RWPE2 (cell line): ENCODE measurements at regions not wholly inside any gene's neighbourhood (a gene's known extent, or its start where the extent isn't known, plus 50 kb on each side); places are given as distances from the start of the nearest gene placed in this dataset.
A peak's percentile ranks its signal among the peaks of the same experiment; 100 is the strongest.
"Not testable (repeated sequence)": the region's sequence is repeated elsewhere in the genome, so short reads cannot be mapped to it uniquely, and the experiment has no call there.

Experiments used
- ATAC-seq: fragments of 200-7000 bp; cut with Tn5 transposase; 3 replicates; pipeline ENCODE4 v1.9.1; 2021; ENCODE audit warnings: low read depth
- DNase-seq: peaks from one replicate; pipeline ENCODE4 v3.0.0-alpha.2; 2020; ENCODE audit warnings: low spot score
- H3K27ac ChIP-seq: fragments of 450-650 bp; 2 replicates; pipeline ENCODE4 v1.5.1; 2017; ENCODE audit warnings: mild to moderate bottlenecking; ENCODE audit not compliant: poor library complexity, severe bottlenecking
- H3K27me3 ChIP-seq: fragments of 250-450 bp; sonication (Bioruptor Pico); 2 replicates; pipeline ENCODE4 v1.5.1; 2021; ENCODE audit warnings: mild to moderate bottlenecking, moderate library complexity; ENCODE audit not compliant: insufficient read depth, poor library complexity, severe bottlenecking
- H3K36me3 ChIP-seq: fragments of 250-450 bp; sonication (Bioruptor Pico); 2 replicates; pipeline ENCODE4 v1.5.1; 2020; ENCODE audit warnings: low read depth, mild to moderate bottlenecking, moderate library complexity
- H3K4me1 ChIP-seq: fragments of 250-450 bp; sonication (Bioruptor Pico); 2 replicates; pipeline ENCODE4 v1.5.1; 2021; ENCODE audit warnings: mild to moderate bottlenecking, moderate library complexity; ENCODE audit not compliant: insufficient read depth, poor library complexity, severe bottlenecking
- H3K4me3 ChIP-seq: fragments of 250-450 bp; sonication (Bioruptor Pico); 2 replicates; pipeline ENCODE4 v1.5.1; 2021; ENCODE audit warnings: mild to moderate bottlenecking, moderate library complexity; ENCODE audit not compliant: severe bottlenecking
- H3K9me3 ChIP-seq: fragments of 250-450 bp; sonication (Bioruptor Pico); 2 replicates; pipeline ENCODE4 v1.5.1; 2021; ENCODE audit warnings: mild to moderate bottlenecking, moderate library complexity; ENCODE audit not compliant: severe bottlenecking
- TF ChIP-seq, protein P1 (sequence below): fragments of 450-650 bp; IDR thresholded peaks from one replicate; pipeline ENCODE4 v1.5.1; 2017; ENCODE audit warnings: mild to moderate bottlenecking, moderate library complexity; ENCODE audit not compliant: poor library complexity, severe bottlenecking

DNA sequence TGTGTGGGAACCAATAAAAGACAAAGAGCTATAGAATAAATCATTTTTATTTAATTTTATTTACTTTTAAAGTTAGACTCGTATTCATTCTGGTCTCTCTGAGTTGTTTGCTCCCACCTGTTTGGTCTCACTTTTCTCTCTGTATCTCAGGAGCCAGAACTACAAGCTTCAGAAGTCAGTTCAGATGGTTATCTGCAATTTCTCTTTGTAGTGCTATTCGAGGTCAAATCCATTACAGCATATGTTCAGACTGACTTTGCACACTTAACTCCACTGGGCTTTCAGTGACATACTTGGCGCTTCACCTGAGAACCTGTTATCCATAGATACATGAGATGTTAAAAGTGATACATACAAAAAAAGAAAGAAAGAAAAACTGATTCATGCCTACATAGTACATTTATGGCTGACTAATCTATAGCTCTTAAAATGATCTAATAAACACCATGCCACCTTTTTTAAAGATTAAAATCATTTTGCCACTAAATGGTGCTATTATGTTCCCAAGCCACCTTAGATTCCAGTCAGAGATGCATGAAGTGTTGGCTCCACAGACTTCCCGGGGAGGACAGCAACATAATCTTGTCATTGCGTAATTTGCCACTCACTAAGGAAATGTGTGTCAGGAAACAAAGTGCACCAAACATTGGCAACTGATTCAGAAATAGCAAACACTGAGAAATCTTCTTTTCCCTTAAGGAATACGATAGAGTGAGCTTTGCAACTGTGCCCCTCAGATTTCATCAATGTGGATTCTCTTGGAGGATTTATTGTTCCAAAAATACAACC is 396.7 kb downstream of the HACE1 start:
- H3K4me1 ChIP-seq, result no peaks in the 10 kb centered on the region
- H3K27ac ChIP-seq, result no peak overlapping the region
- H3K27me3 ChIP-seq, result no peaks in the 10 kb centered on the region
- DNase-seq (no peak), ATAC-seq (no peak)
- H3K36me3 ChIP-seq, result no peaks in the 10 kb centered on the region
- TF ChIP-seq, protein P1, sequence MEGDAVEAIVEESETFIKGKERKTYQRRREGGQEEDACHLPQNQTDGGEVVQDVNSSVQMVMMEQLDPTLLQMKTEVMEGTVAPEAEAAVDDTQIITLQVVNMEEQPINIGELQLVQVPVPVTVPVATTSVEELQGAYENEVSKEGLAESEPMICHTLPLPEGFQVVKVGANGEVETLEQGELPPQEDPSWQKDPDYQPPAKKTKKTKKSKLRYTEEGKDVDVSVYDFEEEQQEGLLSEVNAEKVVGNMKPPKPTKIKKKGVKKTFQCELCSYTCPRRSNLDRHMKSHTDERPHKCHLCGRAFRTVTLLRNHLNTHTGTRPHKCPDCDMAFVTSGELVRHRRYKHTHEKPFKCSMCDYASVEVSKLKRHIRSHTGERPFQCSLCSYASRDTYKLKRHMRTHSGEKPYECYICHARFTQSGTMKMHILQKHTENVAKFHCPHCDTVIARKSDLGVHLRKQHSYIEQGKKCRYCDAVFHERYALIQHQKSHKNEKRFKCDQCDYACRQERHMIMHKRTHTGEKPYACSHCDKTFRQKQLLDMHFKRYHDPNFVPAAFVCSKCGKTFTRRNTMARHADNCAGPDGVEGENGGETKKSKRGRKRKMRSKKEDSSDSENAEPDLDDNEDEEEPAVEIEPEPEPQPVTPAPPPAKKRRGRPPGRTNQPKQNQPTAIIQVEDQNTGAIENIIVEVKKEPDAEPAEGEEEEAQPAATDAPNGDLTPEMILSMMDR, result no peak
- no peaks in the 10 kb centered on the region for H3K9me3 ChIP-seq
- H3K4me3 ChIP-seq, result no peak overlapping the region

DNA sequence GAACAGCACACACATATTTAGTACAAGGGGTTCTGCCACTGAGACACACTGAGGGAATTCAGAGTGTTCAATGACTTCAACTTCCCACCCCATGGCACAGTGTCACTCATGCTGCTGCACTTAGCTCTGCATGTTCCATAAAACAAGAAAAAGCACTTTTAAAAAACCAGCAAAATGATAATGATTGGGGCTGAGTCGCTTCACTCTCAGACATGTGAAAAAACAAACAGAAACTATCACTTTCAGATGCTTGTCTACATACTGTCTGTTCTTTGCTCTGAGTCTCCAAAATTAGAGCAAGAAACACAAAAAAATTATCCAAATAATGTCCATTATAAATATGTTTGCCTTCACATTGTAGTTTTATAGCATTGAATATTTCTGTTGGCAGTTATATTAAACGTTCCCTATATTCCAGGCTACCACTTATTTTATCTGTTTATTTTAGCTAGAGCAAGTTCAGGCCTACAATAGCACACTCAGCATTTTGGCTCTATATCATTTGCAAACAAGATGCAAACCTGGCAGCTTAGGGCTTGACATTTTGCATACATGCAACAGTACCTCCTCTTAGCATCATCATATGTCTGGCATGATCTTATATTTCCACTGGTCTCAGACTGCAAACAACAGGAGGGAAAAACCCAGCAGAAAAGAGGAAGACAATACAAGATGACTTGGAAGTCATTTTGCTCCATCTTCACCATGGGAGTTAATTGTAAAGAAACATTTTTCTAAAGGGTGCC is 398.8 kb downstream of the HACE1 start:
- H3K27ac ChIP-seq, result no peak overlapping the region
- TF ChIP-seq, protein P1, result no peak
- H3K36me3 ChIP-seq, result no peaks in the 10 kb centered on the region
- no peak for DNase-seq
- ATAC-seq, result no peak
- H3K9me3 ChIP-seq, result no peaks in the 10 kb centered on the region
- no peak overlapping the region for H3K4me3 ChIP-seq
- no peaks in the 10 kb centered on the region for H3K27me3 ChIP-seq
- H3K4me1 ChIP-seq, result no peaks in the 10 kb centered on the region

DNA sequence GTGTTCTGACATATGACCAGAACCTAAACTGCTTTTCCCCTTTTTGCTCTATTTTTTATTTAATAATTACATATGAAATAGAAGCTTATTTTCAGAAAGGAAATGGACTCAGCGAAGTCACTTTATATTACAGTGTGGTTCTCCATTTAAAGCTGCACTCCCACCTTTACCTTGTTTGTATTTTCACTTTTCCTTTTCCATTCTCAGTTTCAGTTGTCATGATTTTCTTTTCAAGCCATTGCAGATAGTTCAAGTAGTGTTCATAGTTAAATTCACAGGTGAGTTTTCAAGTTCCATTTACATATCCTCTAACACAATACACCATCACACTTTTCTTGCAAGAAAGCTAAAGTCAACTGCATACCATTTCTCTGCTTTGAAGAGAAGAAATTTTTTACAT is 400.2 kb downstream of the HACE1 start:
- no peak overlapping the region for H3K4me3 ChIP-seq
- H3K9me3 ChIP-seq, result no peaks in the 10 kb centered on the region
- H3K27ac ChIP-seq, result no peak overlapping the region
- no peaks in the 10 kb centered on the region for H3K27me3 ChIP-seq
- H3K36me3 ChIP-seq, result no peaks in the 10 kb centered on the region
- no peak for ATAC-seq
- no peak for DNase-seq
- H3K4me1 ChIP-seq, result no peaks in the 10 kb centered on the region
- TF ChIP-seq, protein P1, result no peak

DNA sequence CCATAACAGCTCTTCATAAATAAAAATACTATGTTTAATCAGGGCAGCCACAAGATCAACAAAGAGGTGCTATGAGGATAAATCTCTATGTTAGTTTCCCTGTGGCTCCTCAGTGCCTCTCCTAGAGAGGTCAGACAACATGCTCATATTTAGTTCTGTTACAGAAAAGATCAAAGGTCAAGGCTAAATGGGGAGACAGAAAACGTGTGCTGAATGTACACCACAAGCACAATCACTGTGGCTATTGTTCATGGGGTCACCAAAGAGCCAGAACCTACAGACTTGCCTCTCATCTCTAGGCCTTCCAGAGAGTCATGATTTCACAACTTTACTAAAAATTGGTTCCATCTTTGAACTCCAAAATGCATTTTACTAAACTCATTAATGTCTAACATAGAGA is 409.8 kb downstream of the HACE1 start:
- ATAC-seq (no peak), DNase-seq (no peak)
- Histone ChIP-seq H3K36me3 (no peaks in the 10 kb centered on the region), H3K4me1 (no peaks in the 10 kb centered on the region), H3K27me3 (no peaks in the 10 kb centered on the region), H3K27ac (no peak overlapping the region), H3K9me3 (no peaks in the 10 kb centered on the region), H3K4me3 (no peak overlapping the region)
- TF ChIP-seq, protein P1, result no peak

DNA sequence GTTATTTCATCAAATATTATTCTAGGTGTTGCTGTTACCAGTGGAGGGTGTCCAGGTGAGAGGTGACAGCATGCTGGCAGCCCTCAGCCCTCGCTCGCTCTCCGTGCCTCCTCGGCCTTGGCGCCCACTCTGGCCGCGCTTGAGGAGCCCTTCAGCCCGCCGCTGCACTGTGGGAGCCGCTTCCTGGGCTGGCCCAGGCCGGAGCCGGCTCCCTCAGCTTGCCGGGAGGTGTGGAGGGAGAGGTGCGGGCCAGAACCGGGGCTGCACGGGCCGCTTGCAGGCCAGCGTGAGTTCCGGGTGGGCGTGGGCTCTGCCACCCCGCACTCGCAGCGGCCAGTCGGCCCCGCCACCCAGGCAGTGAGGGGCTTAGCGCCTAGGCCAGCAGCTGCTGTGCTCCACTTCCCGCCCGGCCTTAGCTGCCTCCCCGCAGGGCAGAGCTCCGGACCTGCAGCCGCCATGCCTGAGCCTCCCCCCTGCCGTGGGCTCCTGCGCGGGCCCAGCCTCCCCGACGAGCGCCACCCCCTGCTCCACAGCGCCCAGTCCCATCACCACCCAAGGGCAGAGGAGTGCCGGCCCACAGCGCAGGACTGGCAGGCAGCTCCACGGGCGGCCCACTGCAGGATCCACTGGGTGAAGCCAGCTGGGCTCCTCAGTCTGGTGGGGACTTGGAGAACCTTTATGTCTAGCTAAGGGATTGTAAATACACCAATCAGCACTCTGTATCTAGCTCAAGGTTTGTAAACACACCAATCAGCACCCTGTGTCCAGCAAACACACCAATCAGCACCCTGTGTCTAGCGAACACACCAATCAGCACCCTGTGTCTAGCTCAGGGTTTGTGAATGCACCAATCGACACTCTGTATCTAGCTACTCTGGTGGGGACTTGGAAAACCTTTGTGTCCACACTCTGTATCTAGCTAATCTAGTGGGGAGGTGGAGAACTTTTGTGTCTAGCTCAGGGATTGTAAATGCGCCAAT is 413.3 kb downstream of the HACE1 start:
- not testable (repeated sequence) for H3K9me3 ChIP-seq, H3K4me1 ChIP-seq, H3K27me3 ChIP-seq, ATAC-seq, H3K27ac ChIP-seq, H3K4me3 ChIP-seq, H3K36me3 ChIP-seq
- DNase-seq, result peak; percentile 49
